ENCODE measurements at regions not wholly inside any gene's neighbourhood (a gene's known extent, or its start where the extent isn't known, plus 50 kb on each side); places are given as distances from the start of the nearest gene placed in this dataset.

- no peak for FAIRE-seq
These were observed 107.9 kb upstream of the ALDH1B1 start for GRCh38 chr9:38284588-38285051.

GRCh38 chr9:38284039-38284575 is 108.4 kb upstream of the ALDH1B1 start:
- no peak for FAIRE-seq

GRCh38 chr9:38282756-38283155 is 109.7 kb upstream of the ALDH1B1 start:
- no peak for FAIRE-seq

- no peak for FAIRE-seq
These were observed 110.6 kb upstream of the ALDH1B1 start for GRCh38 chr9:38281917-38282316.

GRCh38 chr9:38281196-38281595 is 111.3 kb upstream of the ALDH1B1 start:
- FAIRE-seq, result no peak

GRCh38 chr9:38280251-38280800 is 112.2 kb upstream of the ALDH1B1 start:
- FAIRE-seq, result no peak

- FAIRE-seq, result no peak
These were observed 113.4 kb upstream of the ALDH1B1 start for GRCh38 chr9:38278931-38279679.

- no peak for FAIRE-seq
These were observed 114.0 kb upstream of the ALDH1B1 start for GRCh38 chr9:38278457-38278856.

GRCh38 chr9:38277601-38278200 is 114.8 kb upstream of the ALDH1B1 start:
- no peak for FAIRE-seq

GRCh38 chr9:38276771-38277439 is 115.6 kb upstream of the ALDH1B1 start:
- FAIRE-seq, result no peak

GRCh38 chr9:38274800-38275199 is 117.7 kb upstream of the ALDH1B1 start:
- no peak for FAIRE-seq

- no peak for FAIRE-seq
These were observed 119.8 kb upstream of the ALDH1B1 start for GRCh38 chr9:38272710-38273109.

- no peak for FAIRE-seq
These were observed 120.7 kb upstream of the ALDH1B1 start for GRCh38 chr9:38271666-38272241.

- no peak for FAIRE-seq
These were observed 122.7 kb upstream of the ALDH1B1 start for GRCh38 chr9:38269775-38270174.

- no peak for FAIRE-seq
These were observed 129.0 kb upstream of the ALDH1B1 start for GRCh38 chr9:38263532-38263931.

- FAIRE-seq, result no peak
These were observed 132.8 kb upstream of the ALDH1B1 start for GRCh38 chr9:38259519-38260218.

- FAIRE-seq, result no peak
These were observed 133.4 kb upstream of the ALDH1B1 start for GRCh38 chr9:38259056-38259455.

GRCh38 chr9:38257626-38258215 is 134.8 kb upstream of the ALDH1B1 start:
- no peak for FAIRE-seq

GRCh38 chr9:38256461-38256860 is 136.0 kb upstream of the ALDH1B1 start:
- FAIRE-seq, result no peak

GRCh38 chr9:38255599-38255998 is 136.9 kb upstream of the ALDH1B1 start:
- no peak for FAIRE-seq

- FAIRE-seq, result no peak
These were observed 137.7 kb upstream of the ALDH1B1 start for GRCh38 chr9:38254756-38255155.

GRCh38 chr9:38254151-38254550 is 138.4 kb upstream of the ALDH1B1 start:
- no peak for FAIRE-seq

Data from TTC549 (cell line).